Stimulated activated CD8-positive, alpha-beta memory T cell treated with anti-CD3 and anti-CD28 coated beads, Interleukin-12 subunit alpha, Interleukin-12 subunit beta, amount 100 ng/mL, for 24 hours (primary cell): ENCODE measurements at regions not wholly inside any gene's neighbourhood (a gene's known extent, or its start where the extent isn't known, plus 50 kb on each side); places are given as distances from the start of the nearest gene placed in this dataset.

Source experiments
- DNase-seq: peaks from one replicate; pipeline ENCODE4 v3.0.0-alpha.2; 2020; ENCODE audit errors: extremely low read depth

- no peak for DNase-seq
These were observed 153.8 kb downstream of the ASB1 start for GRCh38 chr2:238580486-238580885.

- DNase-seq, result no peak
These were observed 154.4 kb downstream of the ASB1 start for GRCh38 chr2:238581126-238581525.

GRCh38 chr2:238582159-238582558 lies 155.4 kb downstream of the ASB1 start:
- DNase-seq, result no peak

GRCh38 chr2:238584617-238585016 lies 157.9 kb downstream of the ASB1 start:
- no peak for DNase-seq

- DNase-seq, result no peak
These were observed 159.4 kb downstream of the ASB1 start for GRCh38 chr2:238585836-238586821.

GRCh38 chr2:238586931-238587775 lies 160.4 kb downstream of the ASB1 start:
- DNase-seq, result no peak

- no peak for DNase-seq
These were observed 161.3 kb downstream of the ASB1 start for GRCh38 chr2:238587776-238588660.

GRCh38 chr2:238589591-238590460 lies 163.1 kb downstream of the ASB1 start:
- DNase-seq, result no peak

GRCh38 chr2:238591732-238592131 lies 165.0 kb downstream of the ASB1 start:
- DNase-seq, result no peak

- no peak for DNase-seq
These were observed 166.5 kb downstream of the ASB1 start for GRCh38 chr2:238593236-238593635.

- DNase-seq, result no peak
These were observed 167.0 kb downstream of the ASB1 start for GRCh38 chr2:238593678-238594077.

- no peak for DNase-seq
These were observed 168.3 kb downstream of the ASB1 start for GRCh38 chr2:238594796-238595749.

GRCh38 chr2:238595750-238596570 lies 169.2 kb downstream of the ASB1 start:
- DNase-seq, result no peak

- no peak for DNase-seq
These were observed 170.1 kb downstream of the ASB1 start for GRCh38 chr2:238596571-238597551.

- no peak for DNase-seq
These were observed 171.2 kb downstream of the ASB1 start for GRCh38 chr2:238597638-238598528.

- DNase-seq, result no peak
These were observed 172.2 kb downstream of the ASB1 start for GRCh38 chr2:238598802-238599530.
